ENCODE measurements at regions not wholly inside any gene's neighbourhood (a gene's known extent, or its start where the extent isn't known, plus 50 kb on each side); places are given as distances from the start of the nearest gene placed in this dataset.

DNA sequence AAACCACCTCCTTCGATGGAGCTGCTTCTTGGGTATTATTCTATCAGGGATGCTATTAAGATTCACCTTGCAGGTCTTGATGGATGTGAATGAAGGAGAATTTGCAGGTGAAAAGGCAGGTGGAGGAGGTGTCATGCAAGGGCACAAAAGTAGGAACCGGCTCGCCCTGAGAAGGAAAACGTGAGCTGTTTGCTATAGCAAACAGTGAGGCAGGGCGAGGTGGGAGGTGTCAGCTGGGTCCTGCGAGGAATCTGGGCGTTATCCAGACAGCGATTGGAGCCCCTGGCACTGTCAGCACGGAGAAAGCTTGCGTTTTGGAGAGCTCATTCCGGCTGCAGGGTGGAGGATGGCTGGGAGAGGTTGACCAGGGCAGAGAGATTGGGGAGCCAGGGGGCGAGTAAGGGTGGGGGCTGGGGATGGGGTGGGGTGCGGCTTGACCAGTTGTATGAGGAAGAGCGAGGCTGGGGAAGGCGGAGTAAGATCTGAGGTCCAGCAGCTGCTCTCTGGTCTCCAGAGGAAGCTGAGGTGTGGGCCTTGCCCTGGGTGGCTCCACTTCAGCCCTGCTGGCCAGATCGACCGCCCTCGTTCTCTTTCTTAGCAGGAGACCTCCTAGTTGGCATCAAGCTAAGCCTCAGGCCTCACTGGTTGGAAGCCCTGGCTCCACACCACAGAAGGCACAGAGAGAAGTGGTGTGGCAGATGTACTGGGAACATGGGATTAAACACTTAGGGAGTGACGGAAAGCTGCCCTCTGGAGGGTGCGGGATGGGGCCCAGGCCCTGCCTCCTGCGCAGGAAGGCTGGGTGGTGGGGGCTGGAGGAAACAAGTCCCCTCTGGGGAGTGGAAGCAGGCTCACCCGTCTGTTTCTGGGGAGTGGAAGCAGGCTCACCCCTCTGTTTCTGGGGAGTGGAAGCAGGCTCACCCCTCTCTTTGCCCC lies 54.7 kb upstream of the NEURL1B start:
- no peak for TF ChIP-seq ZNF274 (IDR thresholded peaks at IDR 0.05; ENCODE audit: low read depth, low read length)
- no peak for TF ChIP-seq SUZ12 (IDR thresholded peaks at IDR 0.05; ENCODE audit: extremely low read depth, insufficient read depth, insufficient read length)
- TF ChIP-seq YY1 (IDR thresholded peaks at IDR 0.05; ENCODE audit: insufficient read depth, insufficient read length) = no peak

All from NT2/D1 (cell line).